BJ (cell line): ENCODE measurements at regions not wholly inside any gene's neighbourhood (a gene's known extent, or its start where the extent isn't known, plus 50 kb on each side); places are given as distances from the start of the nearest gene placed in this dataset.
"Not testable (repeated sequence)": the region's sequence is repeated elsewhere in the genome, so short reads cannot be mapped to it uniquely, and the experiment has no call there.

ENCODE experiments used
- CTCF ChIA-PET: fragments of 350-600 bp; formaldehyde crosslinking; extraction: SDS; loops from one replicate; lab custom pipeline; 2021; ENCODE audit warnings: antibody characterized with exemption, inconsistent platforms; lab: Yijun Ruan, JAX
- POLR2A ChIA-PET: fragments of 300-600 bp; sonication (Branson Sonifier 250); formaldehyde crosslinking; extraction: SDS; loops from one replicate; lab custom pipeline; 2021; ENCODE audit warnings: antibody characterized with exemption; lab: Charles Lee
- DNase-seq: peaks from one replicate; pipeline ENCODE4 v3.0.0-alpha.2; 2011; ENCODE audit warnings: low read depth
- H3K27me3 ChIP-seq: 2 replicates; pipeline ENCODE4 v1.6.0; 2011; ENCODE audit warnings: low read length; ENCODE audit not compliant: control insufficient read depth, insufficient read depth
- H3K36me3 ChIP-seq: 2 replicates; pipeline ENCODE4 v1.5.1; 2011; ENCODE audit warnings: low read length; ENCODE audit not compliant: control insufficient read depth, insufficient read depth
- H3K4me3 ChIP-seq: 2 replicates; pipeline ENCODE4 v1.5.1; 2011; ENCODE audit warnings: low read depth, mild to moderate bottlenecking, control low read depth, low read length
- CTCF ChIP-seq: IDR thresholded peaks from 2 replicates; pipeline ENCODE4 v1.5.1; 2011; ENCODE audit warnings: low read depth, mild to moderate bottlenecking, control low read depth, inconsistent platforms, low read length, moderate library complexity; ENCODE audit not compliant: insufficient read depth

DNA sequence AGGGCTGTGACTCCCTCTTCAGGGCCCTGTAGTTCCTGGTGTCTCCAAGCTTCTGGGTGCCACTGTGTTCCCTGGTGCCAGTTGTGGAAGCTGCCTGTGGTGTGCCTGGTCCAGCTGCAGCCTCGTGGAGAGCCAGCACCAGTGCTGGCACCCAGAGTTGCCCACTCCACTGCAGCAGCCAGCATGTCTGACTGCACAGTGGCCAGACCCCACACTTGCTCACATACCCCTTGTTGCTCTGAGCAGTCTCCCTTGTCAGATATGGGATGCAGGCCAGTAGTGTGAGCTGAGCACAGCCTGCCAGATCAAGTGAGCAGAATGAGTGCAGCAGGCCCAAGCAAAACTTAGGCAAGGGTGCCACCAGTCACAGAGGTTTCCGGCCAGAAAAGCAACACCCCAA lies 108.6 kb downstream of the ZMAT1 start:
- H3K4me3 ChIP-seq = no peak overlapping the region
- POLR2A ChIA-PET = no interaction called here
- CTCF ChIA-PET = no interaction called here
- no peak for TF ChIP-seq CTCF
- no peaks in the 10 kb centered on the region for H3K36me3 ChIP-seq
- no peak for DNase-seq
- H3K27me3 ChIP-seq = no peaks in the 10 kb centered on the region

DNA sequence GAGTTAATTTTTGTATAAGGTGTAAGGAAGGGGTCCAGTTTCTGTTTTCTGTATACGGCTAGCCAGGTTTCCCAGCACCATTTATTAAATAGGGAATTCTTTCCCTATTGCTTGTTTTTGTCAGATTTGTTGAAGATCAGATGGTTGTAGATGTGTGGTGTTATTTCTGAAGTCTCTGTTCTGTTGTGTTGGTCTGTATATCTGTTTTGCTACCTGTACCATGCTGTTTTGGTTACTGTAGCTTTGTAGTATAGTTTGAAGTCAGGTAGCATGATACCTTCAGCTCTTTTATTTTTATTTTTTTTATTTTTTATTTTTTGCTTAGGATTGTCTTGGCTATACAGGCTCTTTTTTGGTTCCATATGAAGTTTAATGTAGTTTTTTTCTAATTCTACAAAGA lies 114.1 kb downstream of the ZMAT1 start:
- POLR2A ChIA-PET, H3K4me3 ChIP-seq, H3K36me3 ChIP-seq, H3K27me3 ChIP-seq, DNase-seq, CTCF ChIA-PET: not testable (repeated sequence)

DNA sequence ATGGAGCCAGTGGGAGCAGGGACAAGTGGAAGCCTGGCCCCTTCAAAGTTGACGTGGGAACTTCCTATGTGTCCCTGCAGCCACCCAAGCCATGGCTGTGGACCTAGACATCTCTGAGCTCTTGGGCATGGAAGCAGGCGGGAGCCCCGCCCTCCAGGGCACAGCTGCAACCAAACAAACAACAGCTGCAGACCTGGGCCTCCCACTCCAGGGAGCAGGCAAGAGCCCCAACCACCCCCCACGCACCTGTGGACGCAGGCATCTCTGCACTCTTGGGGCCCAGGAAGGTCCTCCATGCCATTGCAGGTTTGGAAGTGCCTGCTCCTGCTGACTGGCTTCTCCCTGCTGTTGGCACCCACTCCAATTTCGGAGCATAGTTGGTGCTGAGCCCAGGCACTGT lies 118.6 kb downstream of the ZMAT1 start:
- POLR2A ChIA-PET = no interaction called here
- TF ChIP-seq CTCF = no peak
- CTCF ChIA-PET = no interaction called here
- Histone ChIP-seq H3K4me3 (no peak overlapping the region), H3K36me3 (no peaks in the 10 kb centered on the region), H3K27me3 (no peaks in the 10 kb centered on the region)
- no peak for DNase-seq

- TF ChIP-seq CTCF = peak; percentile 51
- CTCF ChIA-PET = interaction anchor here (1.0 to 1.6 kb wide), 5 partner anchors 14 to 389 kb away, joined by 3 read pairs; no protein-coding TSS in a partner anchor
- DNase-seq = no peak
- H3K36me3 ChIP-seq = no peaks in the 10 kb centered on the region
- H3K4me3 ChIP-seq = no peak overlapping the region
- POLR2A ChIA-PET = no interaction called here
- H3K27me3 ChIP-seq = no peaks in the 10 kb centered on the region
Observed at GRCh38 chrX:101803451-101803850, 128.4 kb downstream of the ZMAT1 start.

GRCh38 chrX:101799387-101799786 lies 132.4 kb downstream of the ZMAT1 start:
- TF ChIP-seq CTCF = peak; percentile 60
- no peaks in the 10 kb centered on the region for H3K36me3 ChIP-seq
- CTCF ChIA-PET = no interaction called here
- H3K27me3 ChIP-seq = no peaks in the 10 kb centered on the region
- POLR2A ChIA-PET = no interaction called here
- H3K4me3 ChIP-seq = no peak overlapping the region
- DNase-seq = peak; percentile 14

DNA sequence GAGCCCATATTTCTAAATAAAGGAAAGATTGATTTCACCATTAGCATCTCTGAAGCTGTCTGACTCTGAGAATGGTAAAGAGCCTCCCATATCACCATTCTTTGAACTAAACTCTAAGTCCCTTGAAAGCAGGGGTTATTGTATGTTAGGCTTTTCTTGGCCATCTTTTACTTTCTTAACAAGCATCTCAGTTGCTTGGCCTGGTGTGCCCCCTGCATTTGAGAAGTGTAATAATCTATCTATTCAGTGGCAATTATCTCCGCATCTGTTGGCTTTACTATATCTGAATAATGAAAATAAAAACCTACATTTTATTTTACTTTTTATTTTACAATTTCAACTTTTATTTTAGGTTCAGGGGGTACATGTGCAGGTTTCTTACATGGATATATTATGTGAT lies 128.3 kb upstream of the ARMCX2 start:
- no peaks in the 10 kb centered on the region for H3K36me3 ChIP-seq
- DNase-seq = no peak
- CTCF ChIA-PET = no interaction called here
- POLR2A ChIA-PET = no interaction called here
- TF ChIP-seq CTCF = no peak
- no peaks in the 10 kb centered on the region for H3K27me3 ChIP-seq
- no peak overlapping the region for H3K4me3 ChIP-seq
